ENCODE measurements at regions not wholly inside any gene's neighbourhood (a gene's known extent, or its start where the extent isn't known, plus 50 kb on each side); places are given as distances from the start of the nearest gene placed in this dataset.

DNA sequence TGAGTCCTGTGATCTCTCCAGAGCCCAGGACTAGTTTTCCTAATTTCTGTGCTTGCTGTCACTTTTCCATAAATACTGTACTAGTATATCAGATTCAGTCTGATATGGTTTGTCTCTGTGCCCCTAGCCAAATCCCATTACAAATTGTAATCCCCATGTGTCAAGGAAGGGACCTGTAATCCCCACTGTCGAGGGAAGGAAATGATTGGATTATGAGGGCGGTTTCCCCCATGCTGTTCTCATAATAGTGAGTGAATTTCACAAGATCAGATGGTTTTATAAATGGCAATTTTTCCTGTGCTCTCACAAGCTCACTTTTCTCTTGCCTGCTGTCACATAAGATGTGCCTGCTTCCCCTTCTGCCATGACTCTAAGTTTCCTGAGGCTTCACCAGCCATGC is 54.8 kb upstream of the IFRD1 start:
- TF ChIP-seq, protein P1, sequence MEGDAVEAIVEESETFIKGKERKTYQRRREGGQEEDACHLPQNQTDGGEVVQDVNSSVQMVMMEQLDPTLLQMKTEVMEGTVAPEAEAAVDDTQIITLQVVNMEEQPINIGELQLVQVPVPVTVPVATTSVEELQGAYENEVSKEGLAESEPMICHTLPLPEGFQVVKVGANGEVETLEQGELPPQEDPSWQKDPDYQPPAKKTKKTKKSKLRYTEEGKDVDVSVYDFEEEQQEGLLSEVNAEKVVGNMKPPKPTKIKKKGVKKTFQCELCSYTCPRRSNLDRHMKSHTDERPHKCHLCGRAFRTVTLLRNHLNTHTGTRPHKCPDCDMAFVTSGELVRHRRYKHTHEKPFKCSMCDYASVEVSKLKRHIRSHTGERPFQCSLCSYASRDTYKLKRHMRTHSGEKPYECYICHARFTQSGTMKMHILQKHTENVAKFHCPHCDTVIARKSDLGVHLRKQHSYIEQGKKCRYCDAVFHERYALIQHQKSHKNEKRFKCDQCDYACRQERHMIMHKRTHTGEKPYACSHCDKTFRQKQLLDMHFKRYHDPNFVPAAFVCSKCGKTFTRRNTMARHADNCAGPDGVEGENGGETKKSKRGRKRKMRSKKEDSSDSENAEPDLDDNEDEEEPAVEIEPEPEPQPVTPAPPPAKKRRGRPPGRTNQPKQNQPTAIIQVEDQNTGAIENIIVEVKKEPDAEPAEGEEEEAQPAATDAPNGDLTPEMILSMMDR (IDR thresholded peaks at IDR 0.05; ENCODE audit: control extremely low read depth, extremely low read depth), result no peak
- WGBS, 2 donors, result 49 to 74% methylated on average over 2 of the region's 2 CpGs

DNA sequence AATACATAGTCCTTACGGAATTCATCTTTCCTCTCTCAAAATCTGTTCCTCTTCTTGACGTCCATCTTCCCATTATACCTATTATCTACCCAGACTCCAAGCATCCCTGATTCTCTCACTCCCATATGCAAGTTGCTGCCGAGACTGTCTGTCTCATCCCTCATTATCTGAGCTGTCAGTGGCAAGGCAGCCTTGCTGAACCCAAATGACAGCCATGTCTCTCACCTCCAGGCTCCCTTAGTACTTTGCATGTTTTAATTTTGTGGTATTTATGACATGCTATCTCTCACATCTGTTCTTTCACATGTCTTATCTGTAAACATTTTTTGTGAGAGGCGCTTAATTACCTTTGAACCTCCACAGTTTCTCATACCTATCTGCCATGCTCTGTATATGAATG is 54.4 kb upstream of the IFRD1 start:
- H3K27me3 ChIP-seq (ENCODE audit: control insufficient read depth in 3 of 3, insufficient read depth in 3 of 3, low read length in 2 of 3), result no peaks in the 10 kb centered on the region
- no peaks in the 10 kb centered on the region for H3K36me3 ChIP-seq (ENCODE audit: control insufficient read depth in 4 of 4, insufficient read depth in 4 of 4, low read length in 4 of 4)
- H3K9me3 ChIP-seq (ENCODE audit: control insufficient read depth in 4 of 4, insufficient read depth in 3 of 4, low read length in 3 of 4), result no peaks in the 10 kb centered on the region
- H3K4me1 ChIP-seq (ENCODE audit: control insufficient read depth in 5 of 5, insufficient read depth in 5 of 5, low read length in 5 of 5), result peaks cover 0 to 6% (median 0%) of the 10 kb centered on the region in 5 donors
- H3K4me3 ChIP-seq, result no peak overlapping the region
- ATAC-seq (ENCODE audit: insufficient read depth, low FRiP score) (no peak), DNase-seq (no peak)
- no peak overlapping the region for H3K9ac ChIP-seq (ENCODE audit: insufficient read depth in 1 of 2, low read length in 2 of 2)
- no peak overlapping the region for H3K27ac ChIP-seq (ENCODE audit: low read depth in 1 of 2, low read length in 1 of 2)
- TF ChIP-seq, protein P1 (IDR thresholded peaks at IDR 0.05; ENCODE audit: control extremely low read depth, extremely low read depth), result no peak
- WGBS, 2 donors, result 86 to 87% methylated on average over 4 of the region's 4 CpGs

More for the DNA sequence above, 54.8 kb upstream of the IFRD1 start:
- Histone ChIP-seq H3K36me3 (ENCODE audit: control insufficient read depth in 4 of 4, insufficient read depth in 4 of 4, low read length in 4 of 4) (no peaks in the 10 kb centered on the region), H3K9ac (ENCODE audit: insufficient read depth in 1 of 2, low read length in 2 of 2) (no peak overlapping the region), H3K4me3 (no peak overlapping the region), H3K4me1 (ENCODE audit: control insufficient read depth in 5 of 5, insufficient read depth in 5 of 5, low read length in 5 of 5) (peaks cover 0 to 6% (median 0%) of the 10 kb centered on the region in 5 donors), H3K27me3 (ENCODE audit: control insufficient read depth in 3 of 3, insufficient read depth in 3 of 3, low read length in 2 of 3) (no peaks in the 10 kb centered on the region), H3K9me3 (ENCODE audit: control insufficient read depth in 4 of 4, insufficient read depth in 3 of 4, low read length in 3 of 4) (no peaks in the 10 kb centered on the region), H3K27ac (ENCODE audit: low read depth in 1 of 2, low read length in 1 of 2) (no peak overlapping the region)
- no peak for ATAC-seq (ENCODE audit: insufficient read depth, low FRiP score)
- no peak for DNase-seq

DNA sequence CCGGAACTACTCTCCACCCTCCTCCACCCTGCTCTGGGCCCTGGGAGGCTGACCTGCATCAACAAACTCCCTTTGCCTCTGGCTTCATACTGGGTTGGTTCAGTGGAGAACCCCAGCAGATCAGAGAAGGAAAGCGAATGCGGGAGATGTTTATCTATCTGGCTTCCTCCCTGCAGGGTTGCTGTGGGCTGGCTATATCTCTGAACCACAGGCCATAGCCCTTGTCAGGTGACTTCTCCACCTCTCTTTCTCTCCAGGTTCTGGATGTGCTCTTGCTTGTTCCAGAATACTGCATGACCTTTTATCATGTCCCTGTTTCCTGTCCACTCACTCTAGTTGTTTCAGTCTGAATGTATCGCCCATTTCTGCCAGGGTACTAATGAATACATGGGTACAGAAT is 51.7 kb upstream of the IFRD1 start:
- 34 to 50% methylated on average over 4 of the region's 4 CpGs for WGBS, 2 donors
- Histone ChIP-seq H3K27ac (ENCODE audit: low read depth in 1 of 2, low read length in 1 of 2) (no peak overlapping the region), H3K9ac (ENCODE audit: insufficient read depth in 1 of 2, low read length in 2 of 2) (no peak overlapping the region), H3K4me1 (ENCODE audit: control insufficient read depth in 5 of 5, insufficient read depth in 5 of 5, low read length in 5 of 5) (peaks cover 0 to 2% (median 0%) of the 10 kb centered on the region in 5 donors), H3K9me3 (ENCODE audit: control insufficient read depth in 4 of 4, insufficient read depth in 3 of 4, low read length in 3 of 4) (no peaks in the 10 kb centered on the region), H3K27me3 (ENCODE audit: control insufficient read depth in 3 of 3, insufficient read depth in 3 of 3, low read length in 2 of 3) (no peaks in the 10 kb centered on the region), H3K36me3 (ENCODE audit: control insufficient read depth in 4 of 4, insufficient read depth in 4 of 4, low read length in 4 of 4) (no peaks in the 10 kb centered on the region), H3K4me3 (no peak overlapping the region)
- DNase-seq (no peak), ATAC-seq (ENCODE audit: insufficient read depth, low FRiP score) (no peak)
- TF ChIP-seq, protein P1 (IDR thresholded peaks at IDR 0.05; ENCODE audit: control extremely low read depth, extremely low read depth), result no peak

DNA sequence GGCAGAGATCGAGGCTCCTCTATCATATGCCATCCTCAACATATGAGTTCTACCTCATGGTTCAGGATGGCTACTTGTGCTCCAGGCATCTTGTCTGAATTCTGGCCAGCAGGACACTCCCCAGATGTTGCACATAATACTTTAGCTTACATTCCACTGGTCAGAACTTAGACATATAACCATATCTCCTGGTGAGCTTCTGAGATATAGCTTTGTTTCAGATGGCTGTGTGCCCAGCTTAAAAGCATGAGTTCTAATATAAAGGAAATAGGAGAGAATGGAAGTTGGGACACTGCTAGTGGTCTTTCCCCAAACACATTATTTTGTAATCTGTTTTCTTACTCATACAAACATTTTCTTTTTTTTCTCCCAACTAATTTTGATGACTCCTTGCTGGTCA is 50.8 kb upstream of the IFRD1 start:
- TF ChIP-seq, protein P1 (IDR thresholded peaks at IDR 0.05; ENCODE audit: control extremely low read depth, extremely low read depth), result no peak
- Histone ChIP-seq H3K4me3 (no peak overlapping the region), H3K9me3 (ENCODE audit: control insufficient read depth in 4 of 4, insufficient read depth in 3 of 4, low read length in 3 of 4) (no peaks in the 10 kb centered on the region), H3K27me3 (ENCODE audit: control insufficient read depth in 3 of 3, insufficient read depth in 3 of 3, low read length in 2 of 3) (no peaks in the 10 kb centered on the region), H3K4me1 (ENCODE audit: control insufficient read depth in 5 of 5, insufficient read depth in 5 of 5, low read length in 5 of 5) (peaks cover 0 to 2% (median 0%) of the 10 kb centered on the region in 5 donors), H3K9ac (ENCODE audit: insufficient read depth in 1 of 2, low read length in 2 of 2) (no peak overlapping the region), H3K27ac (ENCODE audit: low read depth in 1 of 2, low read length in 1 of 2) (no peak overlapping the region), H3K36me3 (ENCODE audit: control insufficient read depth in 4 of 4, insufficient read depth in 4 of 4, low read length in 4 of 4) (no peaks in the 10 kb centered on the region)
- DNase-seq (peak in 1 of 3 donors; percentile 30), ATAC-seq (ENCODE audit: insufficient read depth, low FRiP score) (no peak)
- 97 to 100% methylated on average over 1 of the region's 1 CpG for WGBS, 2 donors

Measured in lung (tissue), 11 donors.